Gastroesophageal sphincter (tissue), 4 donors: ENCODE measurements at regions not wholly inside any gene's neighbourhood (a gene's known extent, or its start where the extent isn't known, plus 50 kb on each side); places are given as distances from the start of the nearest gene placed in this dataset.

Experiments
- ATAC-seq: fragments of 150-250 bp; one replicate; pipeline ENCODE4 v1.9.1; 2016; ENCODE audit warnings: mild to moderate bottlenecking, moderate library complexity
- H3K27ac ChIP-seq, 4 donors: fragments of 200-600 bp; sonication (generic) in 3 of 4; 1 replicate in 3 of 4; 2 replicates in 1 of 4; pipeline ENCODE4 v1.5.1; 2016 to 2019
- H3K27me3 ChIP-seq: fragments of 200-600 bp; sonication (generic); one replicate; pipeline ENCODE4 v1.5.1; 2019
- H3K36me3 ChIP-seq, 2 donors: fragments of 200-600 bp; sonication (generic); one replicate each; pipeline ENCODE4 v1.5.1; 2019; ENCODE audit warnings: control low read depth in 1 of 2
- H3K4me1 ChIP-seq, 3 donors: fragments of 200-600 bp; sonication (generic); 1 replicate in 2 of 3; 2 replicates in 1 of 3; pipeline ENCODE4 v1.5.1; 2016 to 2019; ENCODE audit warnings: control low read depth in 2 of 3
- H3K4me3 ChIP-seq, 2 donors: fragments of 200-600 bp; sonication (generic); one replicate each; pipeline ENCODE4 v1.5.1; 2019; ENCODE audit warnings: mild to moderate bottlenecking in 1 of 2, moderate library complexity in 1 of 2
- H3K9me3 ChIP-seq, 3 donors: fragments of 200-600 bp; sonication (generic); one replicate each; pipeline ENCODE4 v1.5.1; 2017 to 2019; ENCODE audit warnings: control low read depth in 2 of 3
- EP300 ChIP-seq: sonication (generic); formaldehyde crosslinking; IDR thresholded peaks from one replicate; pipeline ENCODE4 v1.6.1; 2017; ENCODE audit warnings: antibody characterized with exemption, mild to moderate bottlenecking
- POLR2A ChIP-seq, 2 donors: fragments of 450-650 bp; IDR thresholded peaks; one replicate each; pipeline ENCODE4 v1.6.1; 2017; ENCODE audit warnings: antibody characterized with exemption in 2 of 2, mild to moderate bottlenecking in 2 of 2, moderate library complexity in 1 of 2
- POLR2AphosphoS5 ChIP-seq: sonication (generic); formaldehyde crosslinking; IDR thresholded peaks from one replicate; pipeline ENCODE4 v1.6.1; 2017; ENCODE audit warnings: antibody characterized with exemption
- WGBS, 2 donors: methylation state at CpG; one replicate each; pipeline ENCODE4 v1.1.5; 2018; ENCODE audit warnings: low coverage in 1 of 2; 5-methylcytosine and 5-hydroxymethylcytosine counted together
- TF ChIP-seq, protein P1 (sequence below), 4 experiments: fragments of 200-600 bp in 2 of 4; fragments of 450-650 bp in 2 of 4; sonication (generic) in 1 of 4; IDR thresholded peaks; one replicate each; pipeline ENCODE4 v1.5.1; 2017 to 2019; ENCODE audit warnings: antibody characterized with exemption in 4 of 4, mild to moderate bottlenecking in 2 of 4, moderate library complexity in 2 of 4

DNA sequence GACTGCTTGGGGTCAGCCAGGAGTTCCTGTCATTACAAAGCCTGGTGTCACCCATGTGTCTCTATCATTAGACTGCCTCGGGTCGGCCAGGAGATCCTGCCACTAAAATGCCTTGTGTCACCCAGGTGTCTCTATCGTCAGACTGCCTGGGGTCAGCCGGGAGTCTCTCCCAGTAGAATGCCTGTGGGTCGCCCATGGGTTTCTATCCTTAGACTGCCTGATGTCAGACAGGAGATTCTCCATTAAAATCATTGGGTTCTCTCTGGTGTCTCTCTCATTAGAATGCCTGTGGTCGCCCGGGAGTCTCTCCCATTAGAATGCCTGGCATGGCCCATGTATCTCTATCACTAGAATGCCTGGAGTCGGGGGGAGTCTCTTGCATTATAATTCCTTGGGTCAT is 2231.0 kb downstream of the TP53TG3F start:
- Histone ChIP-seq H3K4me1 (no peaks in the 10 kb centered on the region), H3K27ac (no peak overlapping the region), H3K36me3 (no peaks in the 10 kb centered on the region), H3K4me3 (no peak overlapping the region), H3K27me3 (no peaks in the 10 kb centered on the region), H3K9me3 (peaks cover 0 to 86% (median 0%) of the 10 kb centered on the region in 3 donors)
- WGBS, 2 donors, result 52 to 80% methylated on average over 2 to 6 of the region's 8 CpGs
- TF ChIP-seq POLR2AphosphoS5 (no peak), POLR2A (IDR thresholded peaks at IDR 0.05) (no peak), EP300 (no peak)
- TF ChIP-seq, protein P1, sequence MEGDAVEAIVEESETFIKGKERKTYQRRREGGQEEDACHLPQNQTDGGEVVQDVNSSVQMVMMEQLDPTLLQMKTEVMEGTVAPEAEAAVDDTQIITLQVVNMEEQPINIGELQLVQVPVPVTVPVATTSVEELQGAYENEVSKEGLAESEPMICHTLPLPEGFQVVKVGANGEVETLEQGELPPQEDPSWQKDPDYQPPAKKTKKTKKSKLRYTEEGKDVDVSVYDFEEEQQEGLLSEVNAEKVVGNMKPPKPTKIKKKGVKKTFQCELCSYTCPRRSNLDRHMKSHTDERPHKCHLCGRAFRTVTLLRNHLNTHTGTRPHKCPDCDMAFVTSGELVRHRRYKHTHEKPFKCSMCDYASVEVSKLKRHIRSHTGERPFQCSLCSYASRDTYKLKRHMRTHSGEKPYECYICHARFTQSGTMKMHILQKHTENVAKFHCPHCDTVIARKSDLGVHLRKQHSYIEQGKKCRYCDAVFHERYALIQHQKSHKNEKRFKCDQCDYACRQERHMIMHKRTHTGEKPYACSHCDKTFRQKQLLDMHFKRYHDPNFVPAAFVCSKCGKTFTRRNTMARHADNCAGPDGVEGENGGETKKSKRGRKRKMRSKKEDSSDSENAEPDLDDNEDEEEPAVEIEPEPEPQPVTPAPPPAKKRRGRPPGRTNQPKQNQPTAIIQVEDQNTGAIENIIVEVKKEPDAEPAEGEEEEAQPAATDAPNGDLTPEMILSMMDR (IDR thresholded peaks at IDR 0.05), result no peak
- ATAC-seq, result no peak

DNA sequence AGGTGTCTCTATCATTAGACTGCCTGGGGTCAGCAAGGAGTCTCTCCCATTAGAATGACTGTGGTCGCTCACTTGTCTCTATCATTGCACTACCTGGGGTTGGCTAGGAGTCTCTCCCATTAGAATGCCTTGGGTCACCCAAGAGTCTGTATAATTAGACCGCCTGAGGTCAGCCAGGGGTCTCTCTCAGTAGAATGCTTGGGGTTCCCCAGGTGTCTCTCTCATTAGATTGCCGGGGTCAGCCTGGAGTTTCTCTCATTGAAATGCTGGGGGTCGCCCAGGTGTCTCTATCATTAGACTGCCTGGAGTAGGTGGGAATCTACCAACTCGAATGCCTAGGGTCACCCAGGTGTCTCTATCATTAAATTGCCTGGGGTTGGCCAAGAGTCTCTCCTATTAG is 2231.6 kb downstream of the TP53TG3F start:
- Histone ChIP-seq H3K27me3 (no peaks in the 10 kb centered on the region), H3K36me3 (no peaks in the 10 kb centered on the region), H3K4me1 (no peaks in the 10 kb centered on the region), H3K4me3 (no peak overlapping the region), H3K27ac (no peak overlapping the region), H3K9me3 (peaks cover 0 to 86% (median 0%) of the 10 kb centered on the region in 3 donors)
- WGBS, 2 donors, result 70 to 100% methylated on average over 1 of the region's 5 CpGs
- TF ChIP-seq, protein P1 (IDR thresholded peaks at IDR 0.05), result no peak
- TF ChIP-seq POLR2AphosphoS5 (no peak), EP300 (no peak), POLR2A (IDR thresholded peaks at IDR 0.05) (no peak)
- no peak for ATAC-seq

DNA sequence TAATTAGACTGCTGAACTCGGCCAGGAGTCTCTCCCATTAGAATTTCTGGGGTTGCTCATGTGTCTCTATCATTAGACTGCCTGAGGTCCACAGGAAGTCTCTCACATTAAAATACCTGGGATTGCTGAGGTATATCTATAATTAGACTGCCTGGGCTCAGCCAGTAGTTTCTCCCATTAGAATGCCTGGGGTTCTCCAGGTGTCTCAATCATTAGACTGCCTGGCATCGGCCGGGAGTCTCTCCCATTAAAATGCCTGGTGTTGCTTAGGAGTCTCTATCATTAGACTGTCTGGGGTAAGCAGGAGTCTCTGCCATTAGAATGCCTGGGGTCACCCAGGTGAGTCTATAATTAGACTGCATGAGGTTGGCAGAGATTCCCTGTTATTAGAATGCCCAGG is 2233.4 kb downstream of the TP53TG3F start:
- TF ChIP-seq POLR2AphosphoS5 (no peak), POLR2A (IDR thresholded peaks at IDR 0.05) (no peak)
- WGBS, 2 donors, result 57 to 100% methylated on average over 1 to 2 of the region's 3 CpGs
- Histone ChIP-seq H3K27me3 (no peaks in the 10 kb centered on the region), H3K4me1 (no peaks in the 10 kb centered on the region), H3K4me3 (no peak overlapping the region), H3K27ac (no peak overlapping the region), H3K9me3 (peaks cover 0 to 89% (median 0%) of the 10 kb centered on the region in 3 donors), H3K36me3 (no peaks in the 10 kb centered on the region)
- no peak for ATAC-seq

DNA sequence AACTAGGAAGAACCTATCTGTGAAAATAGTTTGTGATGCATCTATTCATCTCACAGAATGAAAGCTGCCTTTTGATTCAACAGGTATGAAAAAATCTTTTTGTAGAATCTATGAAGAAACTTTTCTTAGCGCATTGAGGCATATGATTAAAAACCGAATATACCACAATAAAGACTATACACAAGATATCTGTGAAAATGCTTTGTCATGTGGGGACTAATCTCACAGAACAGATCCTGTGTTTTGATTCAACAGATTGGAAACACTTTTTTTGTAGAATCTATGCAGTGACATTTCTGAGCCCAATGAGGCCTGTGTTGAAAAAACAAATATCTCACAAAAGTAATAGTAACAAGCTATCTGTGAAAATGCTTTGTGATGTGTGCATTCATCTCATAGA is 2247.5 kb downstream of the TP53TG3F start:
- Histone ChIP-seq H3K36me3 (no peaks in the 10 kb centered on the region), H3K27ac (no peak overlapping the region), H3K4me3 (no peak overlapping the region), H3K9me3 (peaks cover 0 to 11% (median 0%) of the 10 kb centered on the region in 3 donors), H3K27me3 (no peaks in the 10 kb centered on the region), H3K4me1 (no peaks in the 10 kb centered on the region)
- ATAC-seq, result no peak
- TF ChIP-seq POLR2AphosphoS5 (no peak), EP300 (no peak), POLR2A (IDR thresholded peaks at IDR 0.05) (no peak)
- TF ChIP-seq, protein P1 (IDR thresholded peaks at IDR 0.05), result no peak
- WGBS, 2 donors, result 90 to 91% methylated on average over 2 of the region's 2 CpGs

DNA sequence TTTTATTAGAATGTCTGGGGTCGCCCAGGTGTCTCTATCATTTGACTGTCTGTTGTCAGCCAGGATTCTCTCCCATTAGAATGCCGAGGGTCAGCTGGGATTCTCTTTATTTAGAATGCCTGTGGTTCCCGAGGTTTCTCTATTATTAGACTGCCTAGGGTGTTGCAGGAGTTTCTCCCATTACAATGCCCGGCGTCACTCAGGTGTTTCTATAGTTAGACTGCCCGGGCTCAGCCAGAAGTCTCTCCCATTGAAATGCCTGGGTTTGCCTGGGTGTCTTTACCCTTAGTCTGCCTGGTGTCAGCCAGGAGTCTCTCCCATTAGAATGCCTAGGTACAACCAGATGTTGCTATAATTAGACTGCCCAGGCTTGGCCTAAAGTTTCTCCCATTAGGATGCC is 2252.0 kb downstream of the TP53TG3F start:
- no peak for TF ChIP-seq POLR2AphosphoS5
- TF ChIP-seq POLR2A (IDR thresholded peaks at IDR 0.05), result no peak
- no peak for TF ChIP-seq EP300
- TF ChIP-seq, protein P1 (IDR thresholded peaks at IDR 0.05), result no peak
- Histone ChIP-seq H3K9me3 (peaks cover 0 to 55% (median 0%) of the 10 kb centered on the region in 3 donors), H3K4me3 (no peak overlapping the region), H3K36me3 (no peaks in the 10 kb centered on the region), H3K27me3 (no peaks in the 10 kb centered on the region), H3K27ac (no peak overlapping the region), H3K4me1 (no peaks in the 10 kb centered on the region)
- no peak for ATAC-seq
- WGBS, 2 donors, result 74 to 86% methylated on average over 4 of the region's 6 CpGs
